ENCODE measurements at regions not wholly inside any gene's neighbourhood (a gene's known extent, or its start where the extent isn't known, plus 50 kb on each side); places are given as distances from the start of the nearest gene placed in this dataset.

GRCh38 chr3:193885832-193886231, 250.1 kb upstream of the HES1 start:
- no peaks in the 10 kb centered on the region for H3K36me3 ChIP-seq (ENCODE audit: insufficient read depth, low read length)
- no peaks in the 10 kb centered on the region for H3K9me3 ChIP-seq (ENCODE audit: control insufficient read depth, insufficient read depth, low read length)
- H3K4me1 ChIP-seq (ENCODE audit: insufficient read depth, low read length), result no peaks in the 10 kb centered on the region; the same call in 1 of the 2 replicates
- H3K9ac ChIP-seq (ENCODE audit: low read depth, low read length), result no peak overlapping the region

DNA sequence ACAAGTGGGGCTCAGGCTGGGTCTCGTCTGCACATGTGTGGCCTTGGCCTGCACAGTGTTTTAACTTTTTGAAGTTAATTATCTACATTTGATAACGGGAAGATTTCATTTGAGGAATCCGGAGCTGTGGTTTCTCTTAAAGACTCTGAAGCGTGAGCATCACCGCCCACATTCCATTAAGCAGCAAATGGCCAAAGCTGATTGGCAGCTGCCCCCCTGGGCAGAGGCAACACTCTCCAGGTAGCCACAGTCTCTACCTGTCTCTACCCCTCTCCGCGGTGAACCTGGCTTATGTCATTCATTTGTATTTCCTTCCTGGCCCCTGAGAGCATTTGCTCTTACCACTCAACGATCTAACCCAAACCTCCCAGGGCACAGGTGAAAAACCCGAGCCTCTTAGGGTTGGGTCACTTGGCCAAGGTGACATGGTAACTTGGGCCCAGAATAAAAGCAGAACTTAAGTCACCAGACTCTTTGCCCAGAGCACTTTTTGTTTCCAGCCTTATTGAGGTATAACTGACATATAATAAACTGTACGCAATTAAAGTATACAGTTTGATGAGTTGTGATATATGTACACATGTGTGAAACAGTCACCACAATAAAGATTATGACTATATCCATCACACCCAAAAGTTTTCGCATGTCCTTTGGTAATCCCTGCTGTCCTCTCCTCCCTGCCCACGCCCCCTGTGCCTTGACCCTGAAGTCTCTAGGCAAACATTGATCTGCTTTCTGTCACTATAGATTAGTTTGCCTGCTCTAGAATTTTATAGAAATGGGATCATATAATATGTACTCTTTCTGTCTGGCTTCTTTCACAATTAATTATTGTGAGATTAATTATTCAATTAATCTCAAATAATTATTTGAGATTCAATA, 245.7 kb upstream of the HES1 start:
- Histone ChIP-seq H3K9me3 (ENCODE audit: control insufficient read depth, insufficient read depth, low read length) (no peaks in the 10 kb centered on the region), H3K9ac (ENCODE audit: low read depth, low read length) (no peak overlapping the region), H3K36me3 (ENCODE audit: insufficient read depth, low read length) (no peaks in the 10 kb centered on the region), H3K4me1 (ENCODE audit: insufficient read depth, low read length) (no peaks in the 10 kb centered on the region; the same call in 1 of the 2 replicates)

- Histone ChIP-seq H3K9ac (ENCODE audit: low read depth, low read length) (no peak overlapping the region), H3K36me3 (ENCODE audit: insufficient read depth, low read length) (no peaks in the 10 kb centered on the region), H3K4me1 (ENCODE audit: insufficient read depth, low read length) (peaks cover 16% of the 10 kb centered on the region), H3K9me3 (ENCODE audit: control insufficient read depth, insufficient read depth, low read length) (no peaks in the 10 kb centered on the region)
Observed at GRCh38 chr3:193894121-193894863, 241.7 kb upstream of the HES1 start.

DNA sequence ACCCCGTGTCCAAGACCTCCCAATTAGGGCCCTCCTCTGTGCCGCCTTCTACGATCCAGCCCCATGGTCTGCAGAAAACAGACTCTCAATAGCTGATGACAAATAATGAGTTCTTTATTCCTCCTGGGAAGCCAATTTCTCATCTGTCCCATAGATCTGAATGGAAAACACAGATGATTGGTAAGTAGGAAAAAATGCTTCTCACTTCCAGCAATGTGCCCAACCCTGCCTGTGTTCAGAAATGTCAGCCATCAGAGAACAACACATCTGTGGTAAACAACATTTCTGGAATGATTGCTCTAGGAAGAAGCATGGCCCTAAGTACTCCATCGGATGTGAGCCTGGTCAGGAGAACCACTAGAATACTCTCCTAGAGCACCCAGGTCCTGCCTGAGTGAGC, 240.5 kb upstream of the HES1 start:
- Histone ChIP-seq H3K4me1 (ENCODE audit: insufficient read depth, low read length) (peaks cover 16% of the 10 kb centered on the region), H3K36me3 (ENCODE audit: insufficient read depth, low read length) (no peaks in the 10 kb centered on the region), H3K9ac (ENCODE audit: low read depth, low read length) (no peak overlapping the region), H3K9me3 (ENCODE audit: control insufficient read depth, insufficient read depth, low read length) (no peaks in the 10 kb centered on the region)

DNA sequence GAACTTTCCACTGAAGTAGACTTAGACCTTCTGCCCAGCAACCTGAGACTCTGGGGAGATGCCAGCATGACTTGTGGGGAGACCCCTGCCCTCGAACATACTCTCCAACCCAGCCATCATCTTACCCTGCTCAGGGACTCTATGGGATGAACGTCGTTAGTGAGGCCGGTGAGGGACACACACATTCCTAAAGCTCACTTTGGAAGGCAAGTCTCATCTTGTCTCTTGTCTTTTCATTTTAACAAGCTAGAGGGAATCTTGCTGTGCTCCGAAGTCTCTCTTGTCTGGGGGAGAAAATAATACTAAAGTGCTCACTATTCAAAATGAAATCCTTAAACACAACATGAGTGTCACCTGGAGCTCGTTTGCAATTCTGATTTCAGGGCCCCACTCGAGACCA, 239.5 kb upstream of the HES1 start:
- Histone ChIP-seq H3K36me3 (ENCODE audit: insufficient read depth, low read length) (no peaks in the 10 kb centered on the region), H3K9ac (ENCODE audit: low read depth, low read length) (no peak overlapping the region), H3K9me3 (ENCODE audit: control insufficient read depth, insufficient read depth, low read length) (no peaks in the 10 kb centered on the region), H3K4me1 (ENCODE audit: insufficient read depth, low read length) (peaks cover 16% of the 10 kb centered on the region)

- H3K4me1 ChIP-seq (ENCODE audit: insufficient read depth, low read length), result peaks cover 16% of the 10 kb centered on the region
- no peak overlapping the region for H3K9ac ChIP-seq (ENCODE audit: low read depth, low read length)
- H3K9me3 ChIP-seq (ENCODE audit: control insufficient read depth, insufficient read depth, low read length), result no peaks in the 10 kb centered on the region
- H3K36me3 ChIP-seq (ENCODE audit: insufficient read depth, low read length), result no peaks in the 10 kb centered on the region
Observed at GRCh38 chr3:193897288-193897687, 238.7 kb upstream of the HES1 start.

DNA sequence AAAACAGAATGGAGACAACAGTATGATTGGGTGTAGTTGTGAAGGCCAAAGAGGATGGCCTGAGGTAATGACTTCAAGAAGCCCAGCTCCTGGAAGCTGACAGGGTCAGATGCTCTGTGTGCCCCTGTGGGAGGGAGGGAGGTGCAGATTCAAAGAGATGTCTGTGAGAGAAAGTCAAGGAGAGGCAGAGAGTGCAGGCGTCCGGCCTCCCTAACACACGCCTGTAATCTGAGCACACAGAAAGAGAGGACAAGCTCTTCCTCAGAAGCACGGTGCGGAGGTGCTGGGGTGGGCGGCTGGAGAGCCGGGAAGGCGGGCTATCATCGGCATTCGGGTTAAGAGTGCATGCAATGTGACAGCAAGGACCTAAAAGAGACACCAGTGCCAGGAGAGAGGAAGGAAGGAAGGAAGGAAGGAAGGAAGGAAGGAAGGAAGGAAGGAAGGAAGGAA, 238.2 kb upstream of the HES1 start:
- no peak overlapping the region for H3K9ac ChIP-seq (ENCODE audit: low read depth, low read length)
- no peaks in the 10 kb centered on the region for H3K36me3 ChIP-seq (ENCODE audit: insufficient read depth, low read length)
- H3K9me3 ChIP-seq (ENCODE audit: control insufficient read depth, insufficient read depth, low read length), result no peaks in the 10 kb centered on the region
- H3K4me1 ChIP-seq (ENCODE audit: insufficient read depth, low read length), result peaks cover 16% of the 10 kb centered on the region

GRCh38 chr3:193899001-193899400, 236.9 kb upstream of the HES1 start:
- no peaks in the 10 kb centered on the region for H3K36me3 ChIP-seq (ENCODE audit: insufficient read depth, low read length)
- peaks cover 16% of the 10 kb centered on the region for H3K4me1 ChIP-seq (ENCODE audit: insufficient read depth, low read length)
- no peak overlapping the region for H3K9ac ChIP-seq (ENCODE audit: low read depth, low read length)

DNA sequence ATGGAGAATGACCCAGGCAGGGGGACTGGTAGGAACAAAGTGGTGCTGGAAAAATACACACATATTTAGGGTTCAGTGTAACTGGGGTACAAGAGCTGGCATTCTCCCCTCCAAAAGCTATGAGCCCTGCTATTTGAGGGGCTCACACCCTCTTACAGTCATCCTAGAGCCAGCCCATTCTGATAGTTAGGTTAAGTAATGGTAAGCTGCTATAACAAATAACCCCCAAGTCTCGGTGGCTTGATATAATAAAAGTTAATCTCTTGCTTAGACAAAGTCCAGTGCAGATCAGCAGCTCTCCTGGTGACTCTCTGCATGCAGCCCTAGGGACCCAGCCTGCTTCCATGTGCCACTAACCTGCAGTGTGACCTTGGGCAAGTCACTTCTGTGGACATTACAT, 234.9 kb upstream of the HES1 start:
- Histone ChIP-seq H3K9me3 (ENCODE audit: control insufficient read depth, insufficient read depth, low read length) (no peaks in the 10 kb centered on the region), H3K9ac (ENCODE audit: low read depth, low read length) (no peak overlapping the region), H3K4me1 (ENCODE audit: insufficient read depth, low read length) (peaks cover 16% of the 10 kb centered on the region), H3K36me3 (ENCODE audit: insufficient read depth, low read length) (no peaks in the 10 kb centered on the region)

More at GRCh38 chr3:193899001-193899400, 236.9 kb upstream of the HES1 start:
- no peaks in the 10 kb centered on the region for H3K9me3 ChIP-seq (ENCODE audit: control insufficient read depth, insufficient read depth, low read length)

DNA sequence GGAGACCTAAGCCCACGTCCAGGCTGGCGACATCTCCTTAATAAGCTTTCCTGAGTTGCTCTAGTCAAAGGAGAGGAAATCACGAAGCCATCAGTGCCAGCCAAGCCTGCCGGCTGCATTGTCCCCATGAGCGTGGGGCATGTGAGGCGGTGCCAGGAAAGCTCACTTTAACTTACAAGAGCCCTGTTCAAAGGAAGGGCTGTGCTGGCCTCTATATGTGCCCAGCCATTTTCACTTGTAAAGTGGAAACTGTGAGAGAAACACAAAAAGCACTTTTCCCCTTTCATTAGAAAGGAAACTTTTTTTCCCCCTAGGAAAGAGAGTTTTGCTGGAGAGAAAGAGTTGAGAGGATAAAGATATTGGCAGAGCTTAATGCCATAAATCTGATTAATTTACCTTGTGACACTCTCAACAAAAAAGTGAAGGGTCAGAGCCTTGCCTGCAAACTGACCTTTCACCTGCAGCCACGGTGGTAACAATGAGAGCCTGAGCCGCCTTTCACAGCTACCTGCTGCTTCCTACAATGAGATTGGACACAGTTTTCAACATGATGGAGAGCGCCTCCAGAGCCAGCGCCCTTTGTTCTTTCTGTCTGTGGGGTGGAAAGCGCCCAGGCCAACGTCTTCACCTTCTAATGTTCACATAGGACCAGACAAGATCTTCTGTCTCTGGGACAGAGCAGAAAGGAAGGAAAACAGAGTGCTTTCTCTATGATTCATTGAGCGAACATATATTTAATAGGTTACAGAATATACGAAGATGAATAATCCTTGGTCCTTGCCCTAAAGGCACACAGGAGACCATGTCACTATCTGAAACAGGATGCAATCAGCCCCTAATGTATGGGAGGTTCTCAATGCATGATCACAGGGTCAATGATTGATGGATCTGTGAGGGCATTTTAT, 233.1 kb upstream of the HES1 start:
- Histone ChIP-seq H3K36me3 (ENCODE audit: insufficient read depth, low read length) (no peaks in the 10 kb centered on the region), H3K9me3 (ENCODE audit: control insufficient read depth, insufficient read depth, low read length) (no peaks in the 10 kb centered on the region), H3K4me1 (ENCODE audit: insufficient read depth, low read length) (no peaks in the 10 kb centered on the region), H3K9ac (ENCODE audit: low read depth, low read length) (no peak overlapping the region)

GRCh38 chr3:193903512-193903817, 232.5 kb upstream of the HES1 start:
- Histone ChIP-seq H3K9me3 (ENCODE audit: control insufficient read depth, insufficient read depth, low read length) (no peaks in the 10 kb centered on the region), H3K4me1 (ENCODE audit: insufficient read depth, low read length) (no peaks in the 10 kb centered on the region), H3K36me3 (ENCODE audit: insufficient read depth, low read length) (no peaks in the 10 kb centered on the region), H3K9ac (ENCODE audit: low read depth, low read length) (no peak overlapping the region)

DNA sequence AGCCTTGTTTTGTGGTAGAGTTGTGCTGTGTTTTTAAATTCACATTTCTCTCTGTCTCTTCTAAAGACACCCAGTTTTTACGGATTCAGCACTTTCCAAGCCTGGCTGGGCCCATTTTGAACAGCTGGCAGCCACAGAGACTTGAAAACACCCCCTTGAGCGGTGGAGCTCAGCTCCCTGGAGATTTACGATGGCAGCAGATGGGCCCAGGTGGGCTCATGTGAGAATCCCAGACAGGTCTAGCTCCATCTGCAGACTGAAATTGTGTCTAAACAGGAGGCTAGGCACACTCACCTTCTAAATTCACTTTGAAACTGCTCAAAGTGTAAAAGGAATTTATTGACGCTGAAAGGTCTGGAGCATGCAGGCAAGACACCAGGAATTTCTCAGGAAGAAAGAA, 232.0 kb upstream of the HES1 start:
- no peaks in the 10 kb centered on the region for H3K9me3 ChIP-seq (ENCODE audit: control insufficient read depth, insufficient read depth, low read length)
- no peak overlapping the region for H3K9ac ChIP-seq (ENCODE audit: low read depth, low read length)
- H3K36me3 ChIP-seq (ENCODE audit: insufficient read depth, low read length), result no peaks in the 10 kb centered on the region
- H3K4me1 ChIP-seq (ENCODE audit: insufficient read depth, low read length), result no peaks in the 10 kb centered on the region

DNA sequence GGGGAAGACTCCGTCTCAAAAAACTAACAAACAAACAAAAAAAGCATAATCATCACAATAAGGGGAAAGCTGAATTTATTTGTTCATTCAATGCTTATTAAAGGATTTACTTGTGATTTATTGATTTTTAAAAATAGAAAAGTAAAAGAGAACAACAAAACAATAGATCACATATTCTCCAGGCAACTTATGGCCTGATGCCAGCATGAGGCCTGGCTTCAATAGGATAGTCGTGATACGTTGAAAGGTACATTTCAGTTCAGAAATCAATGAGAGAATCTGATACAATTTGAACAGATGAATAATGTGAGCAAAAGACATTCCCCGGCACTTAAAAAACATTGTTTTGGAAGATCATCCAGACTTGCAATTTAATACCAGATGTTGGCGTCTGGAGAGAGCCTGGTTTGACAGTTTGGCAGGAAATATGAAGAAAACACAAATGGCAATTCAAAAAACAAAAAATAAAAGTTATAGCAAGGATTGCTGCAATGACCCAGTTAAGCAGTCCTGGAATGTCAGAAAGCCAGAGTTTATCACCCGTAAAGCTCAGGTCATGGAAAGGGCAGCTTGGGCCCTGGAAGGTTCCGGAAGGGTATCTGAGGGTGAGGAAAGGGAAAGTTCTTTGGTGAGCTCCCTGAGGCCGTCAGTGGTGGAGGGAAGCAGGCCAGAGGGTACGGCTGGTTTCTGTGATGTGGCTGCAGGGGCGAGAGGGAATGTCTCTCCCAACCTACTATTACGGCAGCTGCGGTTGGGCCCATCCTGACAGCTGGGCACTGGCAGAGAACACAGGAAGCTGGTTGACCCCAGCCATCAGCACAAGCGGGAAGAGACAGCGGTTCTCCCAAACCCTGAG, 230.2 kb upstream of the HES1 start:
- Histone ChIP-seq H3K9me3 (ENCODE audit: control insufficient read depth, insufficient read depth, low read length) (no peaks in the 10 kb centered on the region), H3K36me3 (ENCODE audit: insufficient read depth, low read length) (no peaks in the 10 kb centered on the region), H3K9ac (ENCODE audit: low read depth, low read length) (no peak overlapping the region), H3K4me1 (ENCODE audit: insufficient read depth, low read length) (0 out of 2 replicates have a peak, but pooled peaks cover under 1% of the 10 kb centered on the region)
